ENCODE measurements at regions not wholly inside any gene's neighbourhood (a gene's known extent, or its start where the extent isn't known, plus 50 kb on each side); places are given as distances from the start of the nearest gene placed in this dataset.

DNA sequence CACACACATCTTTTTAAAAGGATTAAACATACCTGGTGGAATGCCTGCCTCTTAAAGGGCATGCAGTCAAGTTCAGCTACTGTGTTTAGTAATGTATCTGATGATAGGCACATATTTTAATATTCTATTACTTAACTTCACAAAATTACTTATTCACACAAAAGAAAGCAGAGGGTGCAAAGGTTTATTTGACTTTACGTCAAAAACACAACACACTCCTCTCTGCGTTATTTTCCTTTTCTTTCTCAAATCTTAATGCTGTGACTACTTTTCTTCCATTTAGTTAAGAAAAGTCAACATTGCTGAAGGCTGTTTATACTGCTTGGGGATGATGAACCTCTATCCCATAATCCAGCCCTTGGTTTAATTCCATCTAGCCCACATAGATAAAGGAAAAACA lies 127.9 kb upstream of the ST6GAL2 start:
- TF ChIP-seq, protein P1, sequence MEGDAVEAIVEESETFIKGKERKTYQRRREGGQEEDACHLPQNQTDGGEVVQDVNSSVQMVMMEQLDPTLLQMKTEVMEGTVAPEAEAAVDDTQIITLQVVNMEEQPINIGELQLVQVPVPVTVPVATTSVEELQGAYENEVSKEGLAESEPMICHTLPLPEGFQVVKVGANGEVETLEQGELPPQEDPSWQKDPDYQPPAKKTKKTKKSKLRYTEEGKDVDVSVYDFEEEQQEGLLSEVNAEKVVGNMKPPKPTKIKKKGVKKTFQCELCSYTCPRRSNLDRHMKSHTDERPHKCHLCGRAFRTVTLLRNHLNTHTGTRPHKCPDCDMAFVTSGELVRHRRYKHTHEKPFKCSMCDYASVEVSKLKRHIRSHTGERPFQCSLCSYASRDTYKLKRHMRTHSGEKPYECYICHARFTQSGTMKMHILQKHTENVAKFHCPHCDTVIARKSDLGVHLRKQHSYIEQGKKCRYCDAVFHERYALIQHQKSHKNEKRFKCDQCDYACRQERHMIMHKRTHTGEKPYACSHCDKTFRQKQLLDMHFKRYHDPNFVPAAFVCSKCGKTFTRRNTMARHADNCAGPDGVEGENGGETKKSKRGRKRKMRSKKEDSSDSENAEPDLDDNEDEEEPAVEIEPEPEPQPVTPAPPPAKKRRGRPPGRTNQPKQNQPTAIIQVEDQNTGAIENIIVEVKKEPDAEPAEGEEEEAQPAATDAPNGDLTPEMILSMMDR (IDR thresholded peaks at IDR 0.05; ENCODE audit: borderline replicate concordance, extremely low read depth, low read length, poor library complexity, severe bottlenecking), result no peak
- no peak for TF ChIP-seq EZH2 (IDR thresholded peaks at IDR 0.05; ENCODE audit: borderline replicate concordance, low read depth, low read length, severe bottlenecking)
